ENCODE measurements at regions not wholly inside any gene's neighbourhood (a gene's known extent, or its start where the extent isn't known, plus 50 kb on each side); places are given as distances from the start of the nearest gene placed in this dataset.

GRCh38 chr2:204176306-204176705 is 239.7 kb downstream of the ICOS start:
- no peak overlapping the region for H3K14ac ChIP-seq (ENCODE audit: insufficient read depth, low read length)
- H3K9me3 ChIP-seq (ENCODE audit: control insufficient read depth, low read depth, low read length): no peaks in the 10 kb centered on the region
- no peak overlapping the region for H4K8ac ChIP-seq (replicated peaks; ENCODE audit: insufficient read length, low read depth, low read length)
- no peak overlapping the region for H4K5ac ChIP-seq (ENCODE audit: insufficient read length, low read depth, low read length)
- peaks cover 2 to 3% of the 10 kb centered on the region in 2 experiments; a peak in 1 of 4 replicates for H3K4me1 Mint-ChIP-seq
- no peak for DNase-seq
- no peak overlapping the region for H3K18ac ChIP-seq (ENCODE audit: insufficient read length, low read depth, low read length)
- no peak overlapping the region for H2AK5ac ChIP-seq (ENCODE audit: insufficient read length, low read length)
- no peak overlapping the region for H3K23ac ChIP-seq (ENCODE audit: insufficient read length, low read depth, low read length)
- no peak overlapping the region for H2BK20ac ChIP-seq (ENCODE audit: low read depth, low read length, poor library complexity, severe bottlenecking)
- H3K4ac ChIP-seq (ENCODE audit: low read depth, low read length): no peak overlapping the region
- no peak overlapping the region for H2BK120ac ChIP-seq (ENCODE audit: low read depth, low read length, poor library complexity, severe bottlenecking)
- H3K79me2 ChIP-seq (ENCODE audit: insufficient read depth, low read length): no peaks in the 10 kb centered on the region
- H4K91ac ChIP-seq (ENCODE audit: insufficient read length, low read depth, low read length): no peak overlapping the region
- no peak overlapping the region for H3K27ac Mint-ChIP-seq
- no peaks in the 10 kb centered on the region for H4K20me1 ChIP-seq (ENCODE audit: control insufficient read depth, insufficient read depth, insufficient read length)
- H3K27me3 ChIP-seq (ENCODE audit: insufficient read depth, low read length): no peaks in the 10 kb centered on the region
- H3K79me1 ChIP-seq (ENCODE audit: insufficient read depth, low read depth, low read length, poor library complexity, severe bottlenecking): no peaks in the 10 kb centered on the region
- no peak overlapping the region for H2BK12ac ChIP-seq (ENCODE audit: insufficient read length, low read depth, low read length)
- no CpG with 5 or more reads among the region's 1 CpG for WGBS (ENCODE audit: extremely low coverage, insufficient read length, low lambda C conversion rate)
- no peak overlapping the region for H2AFZ ChIP-seq (ENCODE audit: low read length)
- no peak overlapping the region for H3K27ac ChIP-seq (ENCODE audit: insufficient read length, low read depth, low read length)
- H3K36me3 Mint-ChIP-seq (ENCODE audit: insufficient read depth in 1 of 3, low read depth in 3 of 3): no peaks in the 10 kb centered on the region
- no peak overlapping the region for H2BK5ac ChIP-seq (ENCODE audit: insufficient read length, low read length)
- no peak overlapping the region for H2BK15ac ChIP-seq (ENCODE audit: low read depth, low read length)
- H3K4me3 Mint-ChIP-seq: no peak overlapping the region
- H3K4me1 ChIP-seq (ENCODE audit: insufficient read depth, low read length): peaks cover 2% of the 10 kb centered on the region; the same call in 1 of the 2 replicates
- H3K56ac ChIP-seq (ENCODE audit: insufficient read length, low read depth, low read length): no peak overlapping the region
- H3K4me2 ChIP-seq (ENCODE audit: insufficient read depth, insufficient read length, low read length): no peak overlapping the region
- no peaks in the 10 kb centered on the region for H3K27me3 Mint-ChIP-seq (ENCODE audit: low read depth)
- H3K9me3 Mint-ChIP-seq: no peaks in the 10 kb centered on the region
- TF ChIP-seq, protein P1, sequence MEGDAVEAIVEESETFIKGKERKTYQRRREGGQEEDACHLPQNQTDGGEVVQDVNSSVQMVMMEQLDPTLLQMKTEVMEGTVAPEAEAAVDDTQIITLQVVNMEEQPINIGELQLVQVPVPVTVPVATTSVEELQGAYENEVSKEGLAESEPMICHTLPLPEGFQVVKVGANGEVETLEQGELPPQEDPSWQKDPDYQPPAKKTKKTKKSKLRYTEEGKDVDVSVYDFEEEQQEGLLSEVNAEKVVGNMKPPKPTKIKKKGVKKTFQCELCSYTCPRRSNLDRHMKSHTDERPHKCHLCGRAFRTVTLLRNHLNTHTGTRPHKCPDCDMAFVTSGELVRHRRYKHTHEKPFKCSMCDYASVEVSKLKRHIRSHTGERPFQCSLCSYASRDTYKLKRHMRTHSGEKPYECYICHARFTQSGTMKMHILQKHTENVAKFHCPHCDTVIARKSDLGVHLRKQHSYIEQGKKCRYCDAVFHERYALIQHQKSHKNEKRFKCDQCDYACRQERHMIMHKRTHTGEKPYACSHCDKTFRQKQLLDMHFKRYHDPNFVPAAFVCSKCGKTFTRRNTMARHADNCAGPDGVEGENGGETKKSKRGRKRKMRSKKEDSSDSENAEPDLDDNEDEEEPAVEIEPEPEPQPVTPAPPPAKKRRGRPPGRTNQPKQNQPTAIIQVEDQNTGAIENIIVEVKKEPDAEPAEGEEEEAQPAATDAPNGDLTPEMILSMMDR (conservative IDR thresholded peaks at IDR 0.05): no peak
- no peak overlapping the region for H3T11ph ChIP-seq (ENCODE audit: low read length)
- no peak overlapping the region for H3K9ac ChIP-seq (ENCODE audit: extremely low read depth, insufficient read length, low read length)
- H3K23me2 ChIP-seq (ENCODE audit: insufficient read length, low read depth, low read length, poor library complexity, severe bottlenecking): no peaks in the 10 kb centered on the region

All from H9 (cell line).